Endodermal cell (in vitro differentiated cells): ENCODE measurements at regions not wholly inside any gene's neighbourhood (a gene's known extent, or its start where the extent isn't known, plus 50 kb on each side); places are given as distances from the start of the nearest gene placed in this dataset.

Source experiments
- DNase-seq: peaks from one replicate; pipeline ENCODE4 v3.0.0-alpha.2; 2017
- H3K27ac ChIP-seq: 2 replicates; pipeline ENCODE4 v1.5.1; 2013; ENCODE audit warnings: mild to moderate bottlenecking, low read depth, low read length, moderate library complexity
- H3K27me3 ChIP-seq: 2 replicates; pipeline ENCODE4 v1.6.1; 2013; ENCODE audit warnings: mild to moderate bottlenecking, low read length, moderate library complexity; ENCODE audit not compliant: insufficient read depth, control insufficient read depth, poor library complexity, severe bottlenecking
- H3K36me3 ChIP-seq: 2 replicates; pipeline ENCODE4 v1.7.0; 2013; ENCODE audit warnings: mild to moderate bottlenecking, low read length, moderate library complexity; ENCODE audit not compliant: control insufficient read depth, insufficient read depth
- H3K4me1 ChIP-seq: one replicate; pipeline ENCODE4 v1.7.0; 2013; ENCODE audit warnings: low read length; ENCODE audit not compliant: control insufficient read depth, insufficient read depth
- H3K4me3 ChIP-seq: 2 replicates; pipeline ENCODE4 v1.5.1; 2013; ENCODE audit warnings: mild to moderate bottlenecking, low read length, moderate library complexity
- H3K9ac ChIP-seq: 2 replicates; pipeline ENCODE4 v1.6.1; 2013; ENCODE audit warnings: mild to moderate bottlenecking, low read length, moderate library complexity; ENCODE audit not compliant: poor library complexity, severe bottlenecking; ENCODE audit errors: extremely low read depth
- H3K9me3 ChIP-seq: 2 replicates; pipeline ENCODE4 v1.6.1; 2013; ENCODE audit warnings: mild to moderate bottlenecking, low read length, moderate library complexity; ENCODE audit not compliant: control insufficient read depth
- H3K27ac Mint-ChIP-seq: 2 replicates; pipeline ENCODE4 v1.8.0; 2020; ENCODE audit warnings: mixed read lengths
- H3K27me3 Mint-ChIP-seq: 2 replicates; pipeline ENCODE4 v1.8.0; 2021; ENCODE audit warnings: mild to moderate bottlenecking, mixed read lengths; ENCODE audit not compliant: insufficient read depth
- H3K36me3 Mint-ChIP-seq: 2 replicates; pipeline ENCODE4 v1.8.0; 2020; ENCODE audit warnings: low read depth, mixed read lengths
- H3K4me1 Mint-ChIP-seq: 2 replicates; pipeline ENCODE4 v1.8.0; 2020; ENCODE audit warnings: mixed read lengths
- H3K4me3 Mint-ChIP-seq: 2 replicates; pipeline ENCODE4 v1.8.0; 2020; ENCODE audit warnings: mild to moderate bottlenecking, moderate library complexity, mixed read lengths
- H3K9me3 Mint-ChIP-seq: 2 replicates; pipeline ENCODE4 v1.8.0; 2020; ENCODE audit warnings: mild to moderate bottlenecking, mixed read lengths
- WGBS, 2 experiments: methylation state at CpG; one replicate each; pipeline versions ENCODE4 v1.1.5 to v1.1.7; 2013; ENCODE audit warnings: missing lambda C conversion rate in 2 of 2, mixed read lengths in 1 of 2; ENCODE audit not compliant: insufficient coverage in 1 of 2, insufficient read length in 1 of 2; 5-methylcytosine and 5-hydroxymethylcytosine counted together
- TF ChIP-seq, protein P1 (sequence below): fragments of 200-600 bp; sonication (generic); conservative IDR thresholded peaks from 2 replicates; pipeline ENCODE4 v1.5.0; 2021; ENCODE audit warnings: antibody characterized with exemption, mild to moderate bottlenecking

GRCh38 chr1:13994386-13994785, 294.4 kb downstream of the PRDM2 start:
- 70% methylated on average over 1 of the region's 1 CpG; no CpG with 5 or more reads in 1 of the 2 experiments for WGBS, 2 experiments
- Mint-ChIP-seq H3K36me3 (no peaks in the 10 kb centered on the region), H3K27me3 (peaks cover 12% of the 10 kb centered on the region), H3K27ac (no peak overlapping the region), H3K9me3 (peaks cover 31% of the 10 kb centered on the region), H3K4me3 (no peak overlapping the region), H3K4me1 (peaks cover 2% of the 10 kb centered on the region)
- Histone ChIP-seq H3K27ac (no peak overlapping the region), H3K9me3 (no peaks in the 10 kb centered on the region), H3K36me3 (no peaks in the 10 kb centered on the region), H3K4me3 (no peak overlapping the region), H3K9ac (no peak overlapping the region), H3K27me3 (no peaks in the 10 kb centered on the region), H3K4me1 (no peaks in the 10 kb centered on the region)
- TF ChIP-seq, protein P1, sequence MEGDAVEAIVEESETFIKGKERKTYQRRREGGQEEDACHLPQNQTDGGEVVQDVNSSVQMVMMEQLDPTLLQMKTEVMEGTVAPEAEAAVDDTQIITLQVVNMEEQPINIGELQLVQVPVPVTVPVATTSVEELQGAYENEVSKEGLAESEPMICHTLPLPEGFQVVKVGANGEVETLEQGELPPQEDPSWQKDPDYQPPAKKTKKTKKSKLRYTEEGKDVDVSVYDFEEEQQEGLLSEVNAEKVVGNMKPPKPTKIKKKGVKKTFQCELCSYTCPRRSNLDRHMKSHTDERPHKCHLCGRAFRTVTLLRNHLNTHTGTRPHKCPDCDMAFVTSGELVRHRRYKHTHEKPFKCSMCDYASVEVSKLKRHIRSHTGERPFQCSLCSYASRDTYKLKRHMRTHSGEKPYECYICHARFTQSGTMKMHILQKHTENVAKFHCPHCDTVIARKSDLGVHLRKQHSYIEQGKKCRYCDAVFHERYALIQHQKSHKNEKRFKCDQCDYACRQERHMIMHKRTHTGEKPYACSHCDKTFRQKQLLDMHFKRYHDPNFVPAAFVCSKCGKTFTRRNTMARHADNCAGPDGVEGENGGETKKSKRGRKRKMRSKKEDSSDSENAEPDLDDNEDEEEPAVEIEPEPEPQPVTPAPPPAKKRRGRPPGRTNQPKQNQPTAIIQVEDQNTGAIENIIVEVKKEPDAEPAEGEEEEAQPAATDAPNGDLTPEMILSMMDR, result no peak
- no peak for DNase-seq

DNA sequence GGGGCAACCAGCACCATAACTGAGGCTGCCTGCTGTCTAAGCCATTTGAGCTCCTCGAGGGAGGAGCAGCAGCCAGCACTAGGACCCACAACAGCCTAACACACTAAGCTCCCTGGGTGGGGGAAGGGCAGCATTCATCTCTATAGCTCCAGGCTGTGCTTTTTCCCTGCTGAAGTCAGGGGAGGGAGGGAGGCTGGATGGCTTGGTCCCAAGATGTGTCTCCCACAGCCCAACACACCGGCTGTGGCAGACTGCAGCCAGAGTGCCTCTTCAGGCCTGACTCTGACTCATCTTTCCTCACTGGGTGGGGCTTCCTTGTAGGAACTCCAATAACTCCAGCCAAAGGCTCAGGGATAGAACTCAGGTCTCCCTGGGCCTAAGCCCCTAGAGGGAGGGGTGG, 296.3 kb downstream of the PRDM2 start:
- Histone ChIP-seq H3K4me1 (no peaks in the 10 kb centered on the region), H3K27me3 (no peaks in the 10 kb centered on the region), H3K36me3 (no peaks in the 10 kb centered on the region), H3K27ac (no peak overlapping the region), H3K9ac (no peak overlapping the region), H3K9me3 (no peaks in the 10 kb centered on the region), H3K4me3 (no peak overlapping the region)
- TF ChIP-seq, protein P1, result no peak
- H3K36me3 Mint-ChIP-seq, result no peaks in the 10 kb centered on the region
- H3K27ac Mint-ChIP-seq, result no peak overlapping the region
- H3K9me3 Mint-ChIP-seq, result peaks cover 44% of the 10 kb centered on the region
- no peak overlapping the region for H3K4me3 Mint-ChIP-seq
- peak; percentile 52 for DNase-seq
- WGBS, 2 experiments, result 50 to 97% methylated on average over 1 to 2 of the region's 2 CpGs
- peaks cover 15% of the 10 kb centered on the region for H3K27me3 Mint-ChIP-seq
- no peaks in the 10 kb centered on the region for H3K4me1 Mint-ChIP-seq

GRCh38 chr1:14003552-14003951, 303.6 kb downstream of the PRDM2 start:
- TF ChIP-seq, protein P1, result no peak
- WGBS, 2 experiments, result 87% methylated on average over 1 of the region's 1 CpG; no CpG with 5 or more reads in 1 of the 2 experiments
- H3K9ac ChIP-seq, result no peak overlapping the region
- peaks cover 9% of the 10 kb centered on the region for H3K9me3 ChIP-seq
- Mint-ChIP-seq H3K27me3 (peaks cover 18% of the 10 kb centered on the region), H3K4me1 (peaks cover 3% of the 10 kb centered on the region), H3K4me3 (no peak overlapping the region), H3K9me3 (peaks cover 42% of the 10 kb centered on the region), H3K36me3 (no peaks in the 10 kb centered on the region), H3K27ac (no peak overlapping the region)
- no peak overlapping the region for H3K27ac ChIP-seq
- H3K27me3 ChIP-seq, result peaks cover 4% of the 10 kb centered on the region
- no peak overlapping the region for H3K4me3 ChIP-seq
- no peaks in the 10 kb centered on the region for H3K36me3 ChIP-seq
- H3K4me1 ChIP-seq, result no peaks in the 10 kb centered on the region
- DNase-seq, result no peak
